GM23338 (cell line): ENCODE measurements at regions not wholly inside any gene's neighbourhood (a gene's known extent, or its start where the extent isn't known, plus 50 kb on each side); places are given as distances from the start of the nearest gene placed in this dataset.
"Not testable (repeated sequence)": the region's sequence is repeated elsewhere in the genome, so short reads cannot be mapped to it uniquely, and the experiment has no call there.

ENCODE experiments used
- ATAC-seq: fragments of 200-7000 bp; cut with Tn5 transposase; 3 replicates; pipeline ENCODE4 v1.9.1; 2020
- DNase-seq: peaks from one replicate; pipeline ENCODE4 v3.0.0-alpha.2; 2015; ENCODE audit warnings: low spot score
- H2AFZ ChIP-seq: fragments of 200-600 bp; sonication (generic); 2 replicates; pipeline ENCODE4 v1.8.0; 2016; ENCODE audit warnings: antibody characterized with exemption, mild to moderate bottlenecking, moderate library complexity
- H3F3A ChIP-seq: fragments of 200-600 bp; sonication (generic); replicated peaks from 2 replicates; pipeline ENCODE4 v1.8.0; 2017; ENCODE audit warnings: antibody characterized with exemption, mixed run types, low read depth
- H3K27ac ChIP-seq: fragments of 200-600 bp; sonication (generic); 2 replicates; pipeline ENCODE4 v1.6.1; 2016; ENCODE audit warnings: low read depth
- H3K27me3 ChIP-seq: fragments of 200-600 bp; sonication (generic); 2 replicates; pipeline ENCODE4 v1.8.0; 2016; ENCODE audit warnings: mild to moderate bottlenecking, mixed run types, moderate library complexity; ENCODE audit not compliant: insufficient read depth
- H3K36me3 ChIP-seq: fragments of 200-600 bp; sonication (generic); 2 replicates; pipeline ENCODE4 v1.8.0; 2016; ENCODE audit warnings: mild to moderate bottlenecking; ENCODE audit not compliant: insufficient read depth
- H3K4me1 ChIP-seq: fragments of 200-600 bp; sonication (generic); 2 replicates; pipeline ENCODE4 v1.8.0; 2016; ENCODE audit warnings: mild to moderate bottlenecking, moderate library complexity; ENCODE audit not compliant: insufficient read depth
- H3K4me2 ChIP-seq: fragments of 200-600 bp; sonication (generic); 2 replicates; pipeline ENCODE4 v1.7.1; 2017; ENCODE audit warnings: mixed run types
- H3K4me3 ChIP-seq: fragments of 200-600 bp; sonication (generic); 2 replicates; pipeline ENCODE4 v1.6.1; 2016; ENCODE audit warnings: mixed run types
- H3K79me2 ChIP-seq: fragments of 200-600 bp; sonication (generic); replicated peaks from 2 replicates; pipeline ENCODE4 v1.8.0; 2017; ENCODE audit warnings: mild to moderate bottlenecking; ENCODE audit not compliant: insufficient read depth
- H3K9me2 ChIP-seq: fragments of 200-600 bp; sonication (generic); 2 replicates; pipeline ENCODE4 v1.8.0; 2017; ENCODE audit not compliant: insufficient read depth
- H4K20me1 ChIP-seq: fragments of 200-600 bp; sonication (generic); replicated peaks from 2 replicates; pipeline ENCODE4 v1.8.0; 2017; ENCODE audit warnings: mild to moderate bottlenecking; ENCODE audit not compliant: insufficient read depth
- H3K27ac Mint-ChIP-seq: 2 replicates; pipeline ENCODE4 v1.8.0; 2020; ENCODE audit warnings: inconsistent platforms, mild to moderate bottlenecking, moderate library complexity, mixed read lengths
- H3K27me3 Mint-ChIP-seq: 3 replicates; pipeline ENCODE4 v1.8.0; 2022; ENCODE audit warnings: low read depth, mild to moderate bottlenecking, moderate library complexity, mixed read lengths, inconsistent platforms; ENCODE audit not compliant: insufficient read depth, poor library complexity
- H3K36me3 Mint-ChIP-seq: 3 replicates; pipeline ENCODE4 v1.8.0; 2021; ENCODE audit warnings: low read depth, mild to moderate bottlenecking, inconsistent platforms, moderate library complexity, mixed read lengths
- H3K4me1 Mint-ChIP-seq: 3 replicates; pipeline ENCODE4 v1.8.0; 2020; ENCODE audit warnings: mild to moderate bottlenecking, inconsistent platforms, mixed read lengths
- H3K4me3 Mint-ChIP-seq: 3 replicates; pipeline ENCODE4 v1.8.0; 2021; ENCODE audit warnings: moderate library complexity, mild to moderate bottlenecking, inconsistent platforms, mixed read lengths
- H3K9me3 Mint-ChIP-seq: 3 replicates; pipeline ENCODE4 v1.8.0; 2020; ENCODE audit warnings: moderate library complexity, mild to moderate bottlenecking, inconsistent platforms, mixed read lengths
- CTCF ChIP-seq, 2 experiments: fragments of 200-600 bp in 1 of 2; sonication (generic) in 1 of 2; conservative IDR thresholded peaks; 2 replicates each; pipeline versions ENCODE4 v1.5.1 to v1.6.1; 2016 to 2017; ENCODE audit warnings: antibody characterized with exemption in 2 of 2, low read depth in 2 of 2, mild to moderate bottlenecking in 2 of 2, moderate library complexity in 1 of 2
- EZH2 ChIP-seq: fragments of 200-600 bp; sonication (generic); IDR thresholded peaks from one replicate; pipeline ENCODE4 v1.8.0; 2017; ENCODE audit warnings: antibody characterized with exemption, mild to moderate bottlenecking, low read depth; ENCODE audit not compliant: unreplicated experiment
- POLR2AphosphoS5 ChIP-seq: IDR thresholded peaks from 2 replicates; pipeline ENCODE4 v1.6.1; 2016; ENCODE audit warnings: antibody characterized with exemption, low read depth
- STAT1 ChIP-seq: IDR thresholded peaks from one replicate; pipeline ENCODE4 v1.6.1; 2016; ENCODE audit warnings: antibody characterized with exemption; ENCODE audit not compliant: unreplicated experiment
- ZNF114 ChIP-seq: fragments of 250-450 bp; sonication (Bioruptor Pico); IDR thresholded peaks from 2 replicates; pipeline ENCODE4 v1.5.0; 2020; ENCODE audit warnings: mild to moderate bottlenecking, moderate library complexity
- ZNF462 ChIP-seq: fragments of 250-450 bp; sonication (Bioruptor Pico); IDR thresholded peaks from 2 replicates; pipeline ENCODE4 v1.5.0; 2020; ENCODE audit warnings: mild to moderate bottlenecking, moderate library complexity

DNA sequence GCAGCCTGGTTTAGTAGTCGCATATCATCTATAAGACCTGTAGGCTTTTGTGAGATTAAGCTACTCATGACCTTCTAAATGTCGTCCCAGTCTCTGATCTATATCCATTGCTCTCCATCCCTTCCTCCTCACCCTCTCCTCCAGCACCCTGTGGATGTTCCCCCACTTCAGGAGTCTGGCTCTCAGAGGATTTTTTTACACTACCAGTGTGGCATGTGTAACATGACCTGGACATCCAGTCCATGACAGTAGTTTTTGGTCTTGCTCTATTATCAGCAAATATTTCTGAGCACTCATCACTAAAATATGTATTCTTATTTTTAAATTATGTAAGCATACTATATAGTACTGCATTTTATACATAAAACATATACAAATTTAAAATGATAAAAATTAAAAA lies 142.1 kb downstream of the DYRK2 start (continued):
- TF ChIP-seq ZNF462 (CRISPR knock-in tag), result no peak
- TF ChIP-seq STAT1, result no peak
- no peak for TF ChIP-seq POLR2AphosphoS5
- TF ChIP-seq EZH2, result no peak
- TF ChIP-seq ZNF114 (CRISPR knock-in tag), result no peak

GRCh38 chr12:67791362-67791761 lies 142.8 kb downstream of the DYRK2 start:
- not testable (repeated sequence) for DNase-seq, H4K20me1 ChIP-seq, H3K79me2 ChIP-seq, H3F3A ChIP-seq, H3K27ac ChIP-seq, H3K4me3 Mint-ChIP-seq, H3K27me3 Mint-ChIP-seq, H3K4me3 ChIP-seq, H3K27me3 ChIP-seq, H3K4me1 Mint-ChIP-seq, ATAC-seq, H2AFZ ChIP-seq, H3K9me2 ChIP-seq, H3K27ac Mint-ChIP-seq, H3K4me2 ChIP-seq, H3K36me3 ChIP-seq
- peaks cover 11% of the 10 kb centered on the region; the same call in 2 of the 3 replicates for H3K36me3 Mint-ChIP-seq
- H3K9me3 Mint-ChIP-seq, result peaks cover 12% of the 10 kb centered on the region
- peaks cover 15% of the 10 kb centered on the region for H3K4me1 ChIP-seq

DNA sequence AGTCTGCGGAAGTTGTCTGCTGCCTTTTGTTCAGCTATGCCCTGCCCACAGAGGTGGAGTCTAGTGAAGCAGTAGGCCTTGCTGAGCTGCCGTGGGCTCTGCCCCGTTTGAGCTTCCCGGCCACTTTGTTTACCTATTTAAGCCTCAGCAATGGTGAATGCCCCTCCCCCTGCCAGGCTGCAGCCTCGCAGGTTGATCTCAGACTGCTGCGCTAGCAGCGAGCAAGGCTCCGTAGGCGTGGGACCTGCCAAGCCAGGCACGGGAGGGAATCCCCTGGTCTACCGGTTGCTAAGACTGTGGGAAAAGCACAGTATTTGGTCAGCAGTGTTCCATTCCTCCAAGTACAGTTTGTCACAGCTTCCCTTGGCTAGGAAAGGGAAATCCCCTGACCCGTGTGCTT lies 143.6 kb downstream of the DYRK2 start:
- Histone ChIP-seq H3K27ac (no peak overlapping the region), H3K4me2 (peak overlapping the region; percentile 49; the same call in 1 of the 2 replicates), H3K9me2 (0 out of 2 replicates have a peak, but pooled peaks cover 2% of the 10 kb centered on the region), H3K79me2 (no peaks in the 10 kb centered on the region), H2AFZ (peak overlapping the region; percentile 82), H3F3A (no peaks in the 10 kb centered on the region), H3K27me3 (no peaks in the 10 kb centered on the region), H3K4me1 (peaks cover 15% of the 10 kb centered on the region), H3K36me3 (no peaks in the 10 kb centered on the region), H3K4me3 (no peak overlapping the region), H4K20me1 (no peaks in the 10 kb centered on the region)
- Mint-ChIP-seq H3K9me3 (peaks cover 12% of the 10 kb centered on the region), H3K27me3 (no peaks in the 10 kb centered on the region), H3K36me3 (peaks cover 11% of the 10 kb centered on the region; the same call in 2 of the 3 replicates), H3K4me1 (peaks cover 7% of the 10 kb centered on the region), H3K4me3 (no peak overlapping the region), H3K27ac (no peak overlapping the region)
- no peak for TF ChIP-seq CTCF (conservative IDR thresholded peaks at IDR 0.05; ENCODE audit: low read depth in 2 of 2)
- no peak; the same call in 1 of the 3 replicates for ATAC-seq
- DNase-seq, result peak; percentile 34
